PC-9 (cell line): ENCODE measurements at regions not wholly inside any gene's neighbourhood (a gene's known extent, or its start where the extent isn't known, plus 50 kb on each side); places are given as distances from the start of the nearest gene placed in this dataset.
A peak's percentile ranks its signal among the peaks of the same experiment; 100 is the strongest.

Experiments used
- BruUV-seq: library from RNA; stranded (reverse); fragments of 400-500 nt; replicated peaks from 2 replicates; lab custom pipeline; 2021; lab: Mats Ljungman, UMichigan
- CTCF ChIA-PET: fragments of 300-600 bp; sonication (Branson Sonifier 250); formaldehyde crosslinking; loops from one replicate; lab custom pipeline; 2022; ENCODE audit warnings: antibody characterized with exemption; lab: Charles Lee
- POLR2A ChIA-PET: fragments of 300-600 bp; sonication (Branson Sonifier 250); formaldehyde crosslinking; loops from one replicate; lab custom pipeline; 2022; ENCODE audit warnings: antibody characterized with exemption; ENCODE audit not compliant: unreplicated experiment; lab: Charles Lee
- DNase-seq, 2 experiments: peaks; one replicate each; pipeline versions ENCODE4 v3.0.0 to v3.0.0-alpha.2; 2015 to 2022; ENCODE audit warnings: mixed read lengths in 1 of 2
- H2AFZ ChIP-seq: fragments of 200-600 bp; sonication (generic); 2 replicates; pipeline ENCODE4 v1.8.1; 2017; ENCODE audit warnings: antibody characterized with exemption
- H3F3A ChIP-seq: fragments of 200-600 bp; sonication (generic); 2 replicates; pipeline ENCODE4 v1.8.1; 2017; ENCODE audit warnings: antibody characterized with exemption, mild to moderate bottlenecking, low read depth; ENCODE audit not compliant: insufficient read depth
- H3K27ac ChIP-seq: fragments of 200-600 bp; sonication (generic); 2 replicates; pipeline ENCODE4 v1.6.1; 2016; ENCODE audit warnings: mixed run types
- H3K27me3 ChIP-seq: fragments of 200-600 bp; sonication (generic); 2 replicates; pipeline ENCODE4 v1.6.1; 2016; ENCODE audit warnings: low read depth, mixed run types; ENCODE audit not compliant: insufficient read depth
- H3K36me3 ChIP-seq: fragments of 200-600 bp; sonication (generic); 2 replicates; pipeline ENCODE4 v1.6.1; 2016; ENCODE audit warnings: low read depth, mixed run types
- H3K4me1 ChIP-seq: fragments of 200-600 bp; sonication (generic); replicated peaks from 2 replicates; pipeline ENCODE4 v1.6.1; 2016; ENCODE audit warnings: mixed run types; ENCODE audit not compliant: insufficient read depth
- H3K4me2 ChIP-seq: fragments of 200-600 bp; sonication (generic); 2 replicates; pipeline ENCODE4 v1.6.1; 2017; ENCODE audit warnings: mixed run types
- H3K4me3 ChIP-seq: fragments of 200-600 bp; sonication (generic); 2 replicates; pipeline ENCODE4 v1.6.1; 2016; ENCODE audit warnings: mixed run types
- H3K79me2 ChIP-seq: fragments of 200-600 bp; sonication (generic); 2 replicates; pipeline ENCODE4 v1.6.1; 2017; ENCODE audit warnings: low read depth, mixed run types
- H3K9me2 ChIP-seq: fragments of 200-600 bp; sonication (generic); 2 replicates; pipeline ENCODE4 v1.8.1; 2017; ENCODE audit warnings: mild to moderate bottlenecking; ENCODE audit not compliant: insufficient read depth
- H3K9me3 ChIP-seq: fragments of 200-600 bp; sonication (generic); 2 replicates; pipeline ENCODE4 v1.8.1; 2016; ENCODE audit warnings: low read depth; ENCODE audit not compliant: insufficient read depth
- H4K20me1 ChIP-seq: fragments of 200-600 bp; sonication (generic); 2 replicates; pipeline ENCODE4 v1.8.1; 2017; ENCODE audit not compliant: insufficient read depth
- CTCF ChIP-seq: fragments of 200-600 bp; sonication (generic); conservative IDR thresholded peaks from 2 replicates; pipeline ENCODE4 v1.6.1; 2017; ENCODE audit warnings: mixed run types, antibody characterized with exemption, mild to moderate bottlenecking, moderate library complexity
- EZH2 ChIP-seq: fragments of 200-600 bp; sonication (generic); IDR thresholded peaks from 2 replicates; pipeline ENCODE4 v1.8.0; 2017; ENCODE audit warnings: antibody characterized with exemption, low read depth
- intact Hi-C: fragments of 100-400 bp; cut with micrococcal nuclease; formaldehyde crosslinking; loops from one replicate; pipeline ENCODE4 v1.10.0; 2022; ENCODE audit not compliant: unreplicated experiment

- no peaks in the 10 kb centered on the region for H3K9me2 ChIP-seq
- H3K27me3 ChIP-seq: peaks cover 17% of the 10 kb centered on the region; the same call in 1 of the 2 replicates
- intact Hi-C loops: no loop called here
- peak overlapping the region; percentile 45 for H3K4me2 ChIP-seq
- H3K4me1 ChIP-seq: no peaks in the 10 kb centered on the region
- TF ChIP-seq CTCF (no peak), EZH2 (no peak)
- BruUV-seq: no TSS peak
- no peaks in the 10 kb centered on the region for H4K20me1 ChIP-seq
- no peaks in the 10 kb centered on the region for H3K36me3 ChIP-seq
- no peaks in the 10 kb centered on the region for H3K79me2 ChIP-seq
- H3K27ac ChIP-seq: no peak overlapping the region
- CTCF ChIA-PET: interaction anchor here (0.7 kb wide), 1 partner anchor 652 kb away, joined by 7 read pairs; no protein-coding TSS in a partner anchor
- POLR2A ChIA-PET: no interaction called here
- no peaks in the 10 kb centered on the region for H3F3A ChIP-seq
- H2AFZ ChIP-seq: 0 out of 2 replicates have a peak overlapping the region, but pooled peaks have one; percentile 34
- no peak overlapping the region; the same call in 1 of the 2 replicates for H3K4me3 ChIP-seq
- no peak for DNase-seq
- no peaks in the 10 kb centered on the region for H3K9me3 ChIP-seq
Measured at GRCh38 chr5:17785774-17786173, 151.5 kb downstream of the TAF11L14 start.

- no peaks in the 10 kb centered on the region for H3K79me2 ChIP-seq
- H2AFZ ChIP-seq: no peak overlapping the region
- ChIA-PET CTCF (no interaction called here), POLR2A (no interaction called here)
- intact Hi-C loops: no loop called here
- no peak overlapping the region for H3K4me2 ChIP-seq
- 0 out of 2 replicates have a peak, but pooled peaks cover 3% of the 10 kb centered on the region for H3K9me3 ChIP-seq
- peaks cover 29% of the 10 kb centered on the region for H3K27me3 ChIP-seq
- H3K36me3 ChIP-seq: no peaks in the 10 kb centered on the region
- H3K4me3 ChIP-seq: no peak overlapping the region
- no peaks in the 10 kb centered on the region for H3K9me2 ChIP-seq
- TF ChIP-seq CTCF (no peak), EZH2 (no peak)
- no peaks in the 10 kb centered on the region for H3F3A ChIP-seq
- no TSS peak for BruUV-seq
- no peaks in the 10 kb centered on the region for H4K20me1 ChIP-seq
- H3K4me1 ChIP-seq: no peaks in the 10 kb centered on the region
- no peak for DNase-seq
- no peak overlapping the region for H3K27ac ChIP-seq
Measured at GRCh38 chr5:17788351-17788750, 154.1 kb downstream of the TAF11L14 start.

- H3K9me2 ChIP-seq: peaks cover 3% of the 10 kb centered on the region; the same call in 1 of the 2 replicates
- H3K4me3 ChIP-seq: no peak overlapping the region
- ChIA-PET POLR2A (no interaction called here), CTCF (no interaction called here)
- 0 out of 2 replicates have a peak, but pooled peaks cover 4% of the 10 kb centered on the region for H3K4me1 ChIP-seq
- TF ChIP-seq CTCF: no peak
- TF ChIP-seq EZH2: no peak
- H3K27ac ChIP-seq: no peak overlapping the region
- peaks cover 35% of the 10 kb centered on the region for H3K27me3 ChIP-seq
- H3K4me2 ChIP-seq: no peak overlapping the region
- H2AFZ ChIP-seq: no peak overlapping the region
- BruUV-seq: no TSS peak
- no peaks in the 10 kb centered on the region for H4K20me1 ChIP-seq
- intact Hi-C loops: no loop called here
- H3F3A ChIP-seq: no peaks in the 10 kb centered on the region
- H3K36me3 ChIP-seq: no peaks in the 10 kb centered on the region
- DNase-seq: no peak
- 0 out of 2 replicates have a peak, but pooled peaks cover 3% of the 10 kb centered on the region for H3K9me3 ChIP-seq
- H3K79me2 ChIP-seq: no peaks in the 10 kb centered on the region
Measured at GRCh38 chr5:17794201-17794600, 159.9 kb downstream of the TAF11L14 start.
